ENCODE measurements at regions not wholly inside any gene's neighbourhood (a gene's known extent, or its start where the extent isn't known, plus 50 kb on each side); places are given as distances from the start of the nearest gene placed in this dataset.
A peak's percentile ranks its signal among the peaks of the same experiment; 100 is the strongest.

- TF ChIP-seq MAX (IDR thresholded peaks at IDR 0.05; ENCODE audit: low read depth, low read length) (no peak), CTCF (IDR thresholded peaks at IDR 0.05; ENCODE audit: low read depth, low read length) (no peak), POLR2A (IDR thresholded peaks at IDR 0.05; ENCODE audit: extremely low read depth, insufficient read length) (no peak), MYC (IDR thresholded peaks at IDR 0.05; ENCODE audit: low read depth, low read length) (no peak)
- H3K4me3 ChIP-seq (ENCODE audit: low read depth, low read length) = no peak overlapping the region
- DNase-seq (ENCODE audit: low read depth) = no peak
Measured at GRCh38 chr20:6502999-6503398, 264.5 kb upstream of the BMP2 start.

GRCh38 chr20:6502219-6502618 lies 265.3 kb upstream of the BMP2 start:
- TF ChIP-seq POLR2A (IDR thresholded peaks at IDR 0.05; ENCODE audit: extremely low read depth, insufficient read length) = no peak
- no peak for TF ChIP-seq MAX (IDR thresholded peaks at IDR 0.05; ENCODE audit: low read depth, low read length)
- no peak for TF ChIP-seq MYC (IDR thresholded peaks at IDR 0.05; ENCODE audit: low read depth, low read length)
- TF ChIP-seq CTCF (IDR thresholded peaks at IDR 0.05; ENCODE audit: low read depth, low read length) = no peak
- DNase-seq (ENCODE audit: low read depth) = no peak
- H3K4me3 ChIP-seq (ENCODE audit: low read depth, low read length) = no peak overlapping the region

DNA sequence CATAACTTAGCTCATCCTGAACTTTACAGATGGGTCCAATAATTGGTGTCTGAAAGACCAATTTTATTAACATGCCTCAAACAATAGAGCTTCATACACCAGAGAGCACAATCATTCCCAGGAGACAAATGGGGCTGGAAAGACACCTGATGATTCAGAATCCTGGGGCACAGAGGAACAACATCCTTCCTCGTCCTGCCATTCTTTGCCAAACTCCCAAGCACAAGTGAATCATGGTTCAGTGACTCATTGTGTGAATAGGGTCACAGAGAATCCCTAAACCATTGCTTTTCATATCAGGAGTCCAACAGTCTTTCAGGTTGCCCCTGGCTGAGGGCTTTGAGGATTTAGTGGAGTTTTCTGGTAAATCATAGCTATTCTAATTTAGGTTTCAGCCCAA lies 266.4 kb upstream of the BMP2 start:
- H3K4me3 ChIP-seq (ENCODE audit: low read depth, low read length) = no peak overlapping the region
- peak; percentile 25 for DNase-seq (ENCODE audit: low read depth)
- TF ChIP-seq MAX (IDR thresholded peaks at IDR 0.05; ENCODE audit: low read depth, low read length) (no peak), POLR2A (IDR thresholded peaks at IDR 0.05; ENCODE audit: extremely low read depth, insufficient read length) (no peak), MYC (IDR thresholded peaks at IDR 0.05; ENCODE audit: low read depth, low read length) (no peak), CTCF (IDR thresholded peaks at IDR 0.05; ENCODE audit: low read depth, low read length) (no peak)

DNA sequence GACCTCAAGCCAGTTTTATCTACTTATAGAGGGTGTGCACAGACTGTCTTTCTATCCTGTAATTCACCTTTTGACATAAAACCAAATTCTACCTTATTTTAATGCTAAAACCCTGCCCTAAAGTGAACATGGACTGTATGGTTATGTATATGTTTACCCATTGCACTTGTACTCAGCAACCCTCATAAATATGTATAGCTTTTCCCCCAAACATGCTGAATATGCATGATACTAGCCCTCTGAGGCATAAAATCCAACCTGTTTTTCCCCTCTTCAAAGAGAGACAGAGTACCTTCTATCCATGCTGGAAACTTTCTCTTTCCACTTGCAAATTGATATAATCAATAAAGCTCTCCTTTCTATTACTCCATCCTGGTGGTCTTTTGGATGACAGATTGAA lies 267.9 kb upstream of the BMP2 start:
- H3K4me3 ChIP-seq (ENCODE audit: low read depth, low read length) = no peak overlapping the region
- DNase-seq (ENCODE audit: low read depth) = no peak
- no peak for TF ChIP-seq POLR2A (IDR thresholded peaks at IDR 0.05; ENCODE audit: extremely low read depth, insufficient read length)
- TF ChIP-seq CTCF (IDR thresholded peaks at IDR 0.05; ENCODE audit: low read depth, low read length) = no peak
- no peak for TF ChIP-seq MYC (IDR thresholded peaks at IDR 0.05; ENCODE audit: low read depth, low read length)
- TF ChIP-seq MAX (IDR thresholded peaks at IDR 0.05; ENCODE audit: low read depth, low read length) = no peak

GRCh38 chr20:6496874-6497273 lies 270.6 kb upstream of the BMP2 start:
- no peak overlapping the region for H3K4me3 ChIP-seq (ENCODE audit: low read depth, low read length)
- no peak for DNase-seq (ENCODE audit: low read depth)
- TF ChIP-seq POLR2A (IDR thresholded peaks at IDR 0.05; ENCODE audit: extremely low read depth, insufficient read length) (no peak), CTCF (IDR thresholded peaks at IDR 0.05; ENCODE audit: low read depth, low read length) (no peak), MYC (IDR thresholded peaks at IDR 0.05; ENCODE audit: low read depth, low read length) (no peak), MAX (IDR thresholded peaks at IDR 0.05; ENCODE audit: low read depth, low read length) (no peak)

- DNase-seq (ENCODE audit: low read depth) = no peak
- no peak for TF ChIP-seq CTCF (IDR thresholded peaks at IDR 0.05; ENCODE audit: low read depth, low read length)
- no peak for TF ChIP-seq MYC (IDR thresholded peaks at IDR 0.05; ENCODE audit: low read depth, low read length)
- TF ChIP-seq MAX (IDR thresholded peaks at IDR 0.05; ENCODE audit: low read depth, low read length) = no peak
- no peak for TF ChIP-seq POLR2A (IDR thresholded peaks at IDR 0.05; ENCODE audit: extremely low read depth, insufficient read length)
- H3K4me3 ChIP-seq (ENCODE audit: low read depth, low read length) = no peak overlapping the region
Measured at GRCh38 chr20:6495907-6496306, 271.6 kb upstream of the BMP2 start.

All from NB4 (cell line).